ENCODE measurements at regions not wholly inside any gene's neighbourhood (a gene's known extent, or its start where the extent isn't known, plus 50 kb on each side); places are given as distances from the start of the nearest gene placed in this dataset.

DNA sequence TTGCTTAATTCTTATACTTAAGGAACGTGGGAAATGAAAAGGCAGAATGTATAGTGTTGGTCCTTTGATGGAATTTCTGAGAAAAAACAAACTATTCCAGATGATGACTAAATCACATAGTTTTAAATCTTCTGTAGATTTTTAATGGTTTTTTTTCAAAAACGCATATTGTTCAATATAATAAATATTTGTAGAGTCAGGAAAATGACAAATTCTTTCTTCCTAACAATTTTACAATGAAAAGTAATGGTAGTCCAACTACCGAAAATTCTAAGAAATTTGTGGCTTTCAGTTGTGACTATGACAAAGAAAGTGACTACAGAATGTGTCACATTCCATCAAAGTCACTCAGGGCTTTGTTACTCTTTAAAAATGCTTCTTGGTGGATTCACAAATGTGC is 164.8 kb upstream of the PITX2 start:
- no peak for DNase-seq (ENCODE audit: insufficient read length, low spot score)
- no peak for FAIRE-seq
- TF ChIP-seq, protein P1, sequence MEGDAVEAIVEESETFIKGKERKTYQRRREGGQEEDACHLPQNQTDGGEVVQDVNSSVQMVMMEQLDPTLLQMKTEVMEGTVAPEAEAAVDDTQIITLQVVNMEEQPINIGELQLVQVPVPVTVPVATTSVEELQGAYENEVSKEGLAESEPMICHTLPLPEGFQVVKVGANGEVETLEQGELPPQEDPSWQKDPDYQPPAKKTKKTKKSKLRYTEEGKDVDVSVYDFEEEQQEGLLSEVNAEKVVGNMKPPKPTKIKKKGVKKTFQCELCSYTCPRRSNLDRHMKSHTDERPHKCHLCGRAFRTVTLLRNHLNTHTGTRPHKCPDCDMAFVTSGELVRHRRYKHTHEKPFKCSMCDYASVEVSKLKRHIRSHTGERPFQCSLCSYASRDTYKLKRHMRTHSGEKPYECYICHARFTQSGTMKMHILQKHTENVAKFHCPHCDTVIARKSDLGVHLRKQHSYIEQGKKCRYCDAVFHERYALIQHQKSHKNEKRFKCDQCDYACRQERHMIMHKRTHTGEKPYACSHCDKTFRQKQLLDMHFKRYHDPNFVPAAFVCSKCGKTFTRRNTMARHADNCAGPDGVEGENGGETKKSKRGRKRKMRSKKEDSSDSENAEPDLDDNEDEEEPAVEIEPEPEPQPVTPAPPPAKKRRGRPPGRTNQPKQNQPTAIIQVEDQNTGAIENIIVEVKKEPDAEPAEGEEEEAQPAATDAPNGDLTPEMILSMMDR (IDR thresholded peaks at IDR 0.05; ENCODE audit: insufficient read depth, missing control alignments) = no peak

DNA sequence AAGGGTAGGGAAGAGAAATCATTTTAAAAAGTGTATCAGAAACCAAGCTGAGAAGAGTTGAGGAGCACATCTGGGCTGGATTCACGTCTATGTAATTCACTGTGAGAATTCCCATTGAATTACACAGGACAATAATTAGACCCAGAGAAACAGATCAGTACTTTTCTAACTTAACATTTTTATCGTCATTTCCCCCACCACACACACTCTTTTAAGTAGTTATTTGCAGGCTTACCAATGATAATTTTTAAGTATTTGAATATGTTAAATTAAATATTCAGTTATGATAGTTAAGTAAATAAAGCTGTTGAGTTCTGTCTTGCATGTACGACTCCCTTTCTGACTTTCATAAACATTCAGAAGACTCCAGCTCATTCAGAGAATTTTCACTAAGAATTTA is 165.4 kb upstream of the PITX2 start:
- DNase-seq (ENCODE audit: insufficient read length, low spot score) (no peak), FAIRE-seq (no peak)
- TF ChIP-seq, protein P1 (IDR thresholded peaks at IDR 0.05; ENCODE audit: insufficient read depth, missing control alignments) = no peak

DNA sequence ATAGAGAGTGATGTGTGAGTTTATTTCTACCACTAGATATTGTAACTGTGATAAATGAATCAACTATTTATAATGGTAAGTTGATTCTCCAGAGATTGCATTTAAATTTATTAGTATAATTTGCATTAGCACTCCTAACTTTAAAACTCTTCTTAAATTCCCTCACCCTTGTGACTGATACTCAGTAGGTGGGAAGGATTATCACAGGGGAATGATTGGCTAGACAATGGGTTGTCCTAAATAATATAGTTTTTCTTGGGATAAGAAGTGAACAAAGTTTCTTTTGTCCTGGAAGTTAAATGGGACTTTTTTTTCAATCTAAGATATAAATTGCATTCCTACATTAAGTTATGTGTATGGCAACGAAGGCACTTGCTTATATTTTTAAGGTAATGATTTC is 169.2 kb upstream of the PITX2 start:
- TF ChIP-seq, protein P1 (IDR thresholded peaks at IDR 0.05; ENCODE audit: insufficient read depth, missing control alignments) = no peak
- FAIRE-seq = no peak

DNA sequence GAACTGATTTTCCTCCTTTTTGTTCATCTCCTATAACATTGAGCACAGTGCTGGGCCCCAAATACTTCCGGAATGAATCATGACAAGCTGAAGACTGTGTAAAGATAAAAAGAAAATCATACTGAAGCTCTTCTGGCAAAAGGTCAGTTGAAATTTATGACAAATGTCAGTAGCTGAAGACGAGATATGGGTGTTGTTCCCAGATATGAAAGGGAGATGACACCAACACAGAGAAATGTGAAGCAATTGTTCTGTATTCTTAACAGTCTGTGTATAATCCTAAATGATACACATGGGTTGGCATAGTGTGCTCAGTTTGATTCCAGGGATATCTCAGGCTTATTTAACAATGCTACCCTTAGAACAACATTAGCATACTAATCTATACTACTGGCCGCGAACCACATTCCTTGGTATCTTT is 170.5 kb upstream of the PITX2 start:
- DNase-seq (ENCODE audit: insufficient read length, low spot score) = no peak
- no peak for FAIRE-seq
- TF ChIP-seq, protein P1 (IDR thresholded peaks at IDR 0.05; ENCODE audit: insufficient read depth, missing control alignments) = no peak

More for the DNA sequence above, 169.2 kb upstream of the PITX2 start:
- no peak for DNase-seq (ENCODE audit: insufficient read length, low spot score)

DNA sequence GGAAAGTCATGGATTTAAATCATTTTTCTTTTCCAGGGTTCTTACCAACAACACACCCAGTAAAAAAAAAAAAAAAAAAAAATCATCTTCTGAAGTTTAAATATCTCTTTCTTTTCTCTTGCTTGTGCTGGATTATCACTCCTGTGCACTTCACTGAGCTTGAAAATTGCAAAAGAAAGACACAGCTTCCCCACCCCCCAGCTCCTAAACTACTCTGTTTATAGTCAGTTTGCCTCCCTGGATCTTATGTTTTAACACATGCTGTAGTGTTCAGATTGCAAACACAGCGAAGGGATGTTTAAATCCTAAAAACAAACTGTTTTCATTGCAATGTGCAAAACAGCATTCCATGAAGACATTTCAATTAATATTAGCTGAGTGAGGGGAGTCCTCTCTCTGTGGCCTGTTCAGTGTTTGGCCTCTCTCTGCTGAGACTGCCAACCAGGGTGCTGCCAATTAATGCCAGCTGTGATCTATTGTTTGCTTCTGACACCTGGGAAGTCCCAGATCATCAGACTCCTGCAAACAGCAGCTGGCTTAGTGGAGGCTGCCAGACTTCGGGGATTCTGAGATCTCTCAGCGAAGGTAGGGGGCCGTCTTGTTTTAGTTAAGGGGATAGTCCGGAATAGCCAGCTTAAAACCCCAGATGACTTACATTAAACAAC is 171.1 kb upstream of the PITX2 start:
- DNase-seq (ENCODE audit: insufficient read length, low spot score) (no peak), FAIRE-seq (no peak)
- TF ChIP-seq, protein P1 (IDR thresholded peaks at IDR 0.05; ENCODE audit: insufficient read depth, missing control alignments) = no peak

DNA sequence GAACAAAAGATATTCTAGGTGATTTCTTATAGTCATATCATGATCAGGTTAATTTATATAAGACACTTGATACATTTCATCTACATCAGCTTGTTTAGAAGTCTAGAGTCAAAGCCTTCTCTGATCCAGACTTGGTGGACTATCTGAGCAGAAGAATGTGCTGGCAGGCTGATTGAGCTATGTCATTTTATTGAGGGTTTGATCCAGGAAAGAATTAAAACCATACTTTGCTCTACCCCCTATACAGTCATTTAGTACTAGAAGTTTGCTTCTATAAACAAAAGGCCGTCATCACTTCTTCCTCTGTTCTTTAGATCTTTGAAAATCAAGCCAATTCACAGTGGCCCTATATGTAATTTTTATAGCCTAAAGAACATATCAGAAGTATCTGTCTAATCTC is 173.1 kb upstream of the PITX2 start:
- TF ChIP-seq, protein P1 (IDR thresholded peaks at IDR 0.05; ENCODE audit: insufficient read depth, missing control alignments) = no peak
- DNase-seq (ENCODE audit: insufficient read length, low spot score) = no peak
- no peak for FAIRE-seq

DNA sequence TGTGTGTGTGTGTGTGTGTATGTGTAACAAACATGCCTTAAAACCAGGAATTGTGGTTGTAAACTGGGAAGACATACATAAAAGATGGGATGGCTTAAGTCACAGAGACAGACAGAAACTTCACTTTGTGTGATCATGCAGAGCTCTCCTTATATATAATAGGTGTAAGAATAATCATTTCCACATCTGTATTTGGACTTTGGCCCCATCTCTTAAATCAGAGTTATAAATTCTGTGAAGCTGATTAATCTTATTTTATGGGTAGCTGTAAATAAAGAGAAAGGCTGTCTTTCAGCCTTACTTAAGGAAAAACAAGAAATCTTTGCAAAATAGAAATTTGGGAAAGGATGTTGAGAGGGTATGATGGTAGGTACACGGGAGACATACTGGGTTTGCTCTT is 174.6 kb upstream of the PITX2 start:
- no peak for DNase-seq (ENCODE audit: insufficient read length, low spot score)
- FAIRE-seq = no peak
- TF ChIP-seq, protein P1 (IDR thresholded peaks at IDR 0.05; ENCODE audit: insufficient read depth, missing control alignments) = no peak
